HG03064 (cell line): ENCODE measurements at regions not wholly inside any gene's neighbourhood (a gene's known extent, or its start where the extent isn't known, plus 50 kb on each side); places are given as distances from the start of the nearest gene placed in this dataset.

Source experiments
- ATAC-seq: cut with Tn5 transposase; IDR thresholded peaks from one replicate; pipeline ENCODE4 v1.9.1; 2021; ENCODE audit warnings: low read depth; ENCODE audit not compliant: unreplicated experiment

- no peak for ATAC-seq
Observed at GRCh38 chr5:152337484-152337883, 67.6 kb downstream of the NMUR2 start.

GRCh38 chr5:152335461-152335860 lies 69.6 kb downstream of the NMUR2 start:
- ATAC-seq = no peak

GRCh38 chr5:152332716-152333460 lies 72.2 kb downstream of the NMUR2 start:
- no peak for ATAC-seq

- ATAC-seq = no peak
Observed at GRCh38 chr5:152331718-152332117, 73.4 kb downstream of the NMUR2 start.

GRCh38 chr5:152331006-152331405 lies 74.1 kb downstream of the NMUR2 start:
- ATAC-seq = no peak

GRCh38 chr5:152329761-152330283 lies 75.3 kb downstream of the NMUR2 start:
- no peak for ATAC-seq

GRCh38 chr5:152329207-152329606 lies 75.9 kb downstream of the NMUR2 start:
- no peak for ATAC-seq

- ATAC-seq = no peak
Observed at GRCh38 chr5:152315942-152316341, 89.1 kb downstream of the NMUR2 start.

- ATAC-seq = no peak
Observed at GRCh38 chr5:152314196-152314829, 90.8 kb downstream of the NMUR2 start.

- ATAC-seq = no peak
Observed at GRCh38 chr5:152309926-152310450, 95.1 kb downstream of the NMUR2 start.

GRCh38 chr5:152306386-152306785 lies 98.7 kb downstream of the NMUR2 start:
- no peak for ATAC-seq

GRCh38 chr5:152305525-152305924 lies 99.6 kb downstream of the NMUR2 start:
- no peak for ATAC-seq

GRCh38 chr5:152303841-152304240 lies 101.2 kb downstream of the NMUR2 start:
- ATAC-seq = no peak

- ATAC-seq = no peak
Observed at GRCh38 chr5:152297866-152298265, 107.2 kb downstream of the NMUR2 start.

GRCh38 chr5:152293189-152293588 lies 111.9 kb downstream of the NMUR2 start:
- no peak for ATAC-seq

- ATAC-seq = no peak
Observed at GRCh38 chr5:152290181-152290580, 114.9 kb downstream of the NMUR2 start.

- no peak for ATAC-seq
Observed at GRCh38 chr5:152288917-152289595, 116.0 kb downstream of the NMUR2 start.

- no peak for ATAC-seq
Observed at GRCh38 chr5:152288499-152288898, 116.6 kb downstream of the NMUR2 start.

- no peak for ATAC-seq
Observed at GRCh38 chr5:152285764-152286163, 119.3 kb downstream of the NMUR2 start.

- no peak for ATAC-seq
Observed at GRCh38 chr5:152282331-152282730, 122.7 kb downstream of the NMUR2 start.

- ATAC-seq = no peak
Observed at GRCh38 chr5:152277936-152278335, 127.1 kb downstream of the NMUR2 start.
